ENCODE measurements at regions not wholly inside any gene's neighbourhood (a gene's known extent, or its start where the extent isn't known, plus 50 kb on each side); places are given as distances from the start of the nearest gene placed in this dataset.

GRCh38 chr20:25135031-25135430 lies 53.1 kb upstream of the VSX1 start:
- Histone ChIP-seq H3K27ac (no peak overlapping the region), H3K4me3 (no peak overlapping the region), H3K4me1 (replicated peaks in 1 of 2) (no peaks in the 10 kb centered on the region)
- in situ Hi-C loops (cut with MboI; ENCODE audit: low pct_unique_long_range_greater_than_20kb in 2 of 9, low sequenced_read_pairs in 9 of 9, unreplicated experiment in 9 of 9), result no loop called here
- 0 to 100% (median 47%) methylated on average over 1 to 7 of the region's 7 CpGs; no CpG with 5 or more reads in 6 of the 10 experiments for WGBS, 10 experiments
- peak in 1 of 8 experiments; percentile 27 for ATAC-seq (replicated peaks in 6 of 8)

DNA sequence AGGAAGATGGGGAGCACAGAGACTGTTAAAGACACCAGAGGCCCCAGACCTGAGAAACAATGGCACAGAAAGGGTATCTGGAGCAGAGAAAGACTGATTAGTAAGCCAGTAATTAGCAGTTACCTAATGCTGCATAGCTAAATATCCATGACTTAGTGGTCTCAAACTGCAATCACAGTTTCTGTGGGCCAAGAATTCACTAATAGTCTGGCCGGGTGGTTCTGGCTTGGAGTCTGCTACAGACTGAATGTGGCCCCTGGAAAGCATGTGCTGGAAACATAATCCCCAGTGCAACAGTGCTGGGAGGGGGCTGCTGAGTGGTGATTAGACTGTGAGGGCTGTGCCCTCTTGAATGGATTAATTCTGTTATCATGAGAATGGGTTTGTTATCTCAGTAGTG lies 54.1 kb upstream of the VSX1 start:
- Histone ChIP-seq H3K4me3 (no peak overlapping the region), H3K27ac (no peak overlapping the region), H3K4me1 (replicated peaks in 1 of 2) (no peaks in the 10 kb centered on the region)
- in situ Hi-C loops (cut with MboI; ENCODE audit: low pct_unique_long_range_greater_than_20kb in 2 of 9, low sequenced_read_pairs in 9 of 9, unreplicated experiment in 9 of 9), result no loop called here
- WGBS, 10 experiments, result 40 to 100% methylated on average over 1 of the region's 1 CpG; no CpG with 5 or more reads in 8 of the 10 experiments
- no peak for ATAC-seq (replicated peaks in 6 of 8)

GRCh38 chr20:25136643-25137559 lies 55.0 kb upstream of the VSX1 start:
- peak in 7 of 8 experiments; percentile 21 to 99 (median 45) for ATAC-seq (replicated peaks in 6 of 8)
- 0 to 76% (median 50%) methylated on average over 1 to 5 of the region's 6 CpGs; no CpG with 5 or more reads in 1 of the 10 experiments for WGBS, 10 experiments
- H3K4me1 ChIP-seq (replicated peaks in 1 of 2), result no peaks in the 10 kb centered on the region
- no peak overlapping the region for H3K27ac ChIP-seq
- in situ Hi-C loops (cut with MboI; ENCODE audit: low pct_unique_long_range_greater_than_20kb in 2 of 9, low sequenced_read_pairs in 9 of 9, unreplicated experiment in 9 of 9), result no loop called here
- H3K4me3 ChIP-seq, result no peak overlapping the region

- H3K27ac ChIP-seq, result no peak overlapping the region
- in situ Hi-C loops (cut with MboI; ENCODE audit: low pct_unique_long_range_greater_than_20kb in 2 of 9, low sequenced_read_pairs in 9 of 9, unreplicated experiment in 9 of 9), result no loop called here
- no peaks in the 10 kb centered on the region for H3K4me1 ChIP-seq (replicated peaks in 1 of 2)
- peak in 2 of 8 experiments; percentile 27 to 79 for ATAC-seq (replicated peaks in 6 of 8)
- WGBS, 10 experiments, result 40 to 90% (median 84%) methylated on average over 1 to 11 of the region's 12 CpGs; no CpG with 5 or more reads in 2 of the 10 experiments
- H3K4me3 ChIP-seq, result no peak overlapping the region
Observed at GRCh38 chr20:25139029-25139705, 56.3 kb upstream of the ENTPD6 start.

DNA sequence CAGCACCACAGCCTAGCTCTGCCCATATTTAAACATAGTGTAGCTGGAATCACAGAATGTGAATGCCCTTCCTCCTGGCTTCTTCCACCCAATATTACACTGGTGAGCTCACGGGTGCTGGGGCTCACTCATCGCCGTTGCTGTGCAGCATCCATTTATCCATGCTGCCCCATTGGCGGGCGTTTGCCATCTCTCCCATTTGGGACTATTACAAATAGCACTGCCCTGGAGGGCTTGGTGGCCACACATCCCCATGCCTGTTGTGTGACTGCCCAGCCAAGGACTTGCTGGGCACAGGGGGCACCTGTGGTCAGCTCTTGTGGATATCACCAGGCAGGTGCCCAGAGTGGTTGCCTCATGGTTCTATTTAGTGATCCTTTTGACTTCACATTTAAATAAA lies 54.5 kb upstream of the ENTPD6 start:
- no peak for ATAC-seq (replicated peaks in 6 of 8)
- in situ Hi-C loops (cut with MboI; ENCODE audit: low pct_unique_long_range_greater_than_20kb in 2 of 9, low sequenced_read_pairs in 9 of 9, unreplicated experiment in 9 of 9), result no loop called here
- WGBS, 10 experiments, result 78 to 100% (median 83%) methylated on average over 1 to 5 of the region's 5 CpGs; no CpG with 5 or more reads in 5 of the 10 experiments
- no peaks in the 10 kb centered on the region for H3K4me1 ChIP-seq (replicated peaks in 1 of 2)
- no peak overlapping the region for H3K27ac ChIP-seq
- H3K4me3 ChIP-seq, result no peak overlapping the region

DNA sequence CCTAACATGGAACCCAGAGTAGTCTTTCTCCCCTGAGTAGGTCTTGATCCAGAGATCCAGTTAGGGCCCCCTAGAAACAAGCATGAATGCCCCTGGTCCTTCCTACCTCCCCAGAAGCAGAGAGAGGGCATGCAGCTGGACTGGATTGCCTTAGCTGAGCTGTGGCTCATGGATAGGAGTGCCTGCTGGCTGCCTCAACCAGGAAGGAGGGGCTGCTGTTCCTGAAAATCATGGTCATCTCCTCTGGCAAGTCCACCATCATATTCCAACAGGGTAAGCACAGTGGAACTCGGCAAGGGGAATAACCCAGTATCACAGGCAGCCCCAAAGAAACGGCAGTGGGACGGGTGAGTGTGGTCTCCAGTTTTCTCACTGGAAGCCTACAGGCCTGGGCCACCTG lies 53.1 kb upstream of the ENTPD6 start:
- ATAC-seq (replicated peaks in 6 of 8), result no peak
- H3K4me1 ChIP-seq (replicated peaks in 1 of 2), result no peaks in the 10 kb centered on the region
- H3K27ac ChIP-seq, result no peak overlapping the region
- 75 to 100% (median 83%) methylated on average over 1 to 3 of the region's 3 CpGs; no CpG with 5 or more reads in 6 of the 10 experiments for WGBS, 10 experiments
- no peak overlapping the region for H3K4me3 ChIP-seq
- in situ Hi-C loops (cut with MboI; ENCODE audit: low pct_unique_long_range_greater_than_20kb in 2 of 9, low sequenced_read_pairs in 9 of 9, unreplicated experiment in 9 of 9), result no loop called here

- no peak overlapping the region for H3K27ac ChIP-seq
- no peak overlapping the region for H3K4me3 ChIP-seq
- H3K4me1 ChIP-seq (replicated peaks in 1 of 2), result peaks cover 4 to 7% of the 10 kb centered on the region in 2 donors
- in situ Hi-C loops (cut with MboI; ENCODE audit: low pct_unique_long_range_greater_than_20kb in 2 of 9, low sequenced_read_pairs in 9 of 9, unreplicated experiment in 9 of 9), result no loop called here
- no peak for ATAC-seq (replicated peaks in 6 of 8)
- WGBS, 10 experiments, result 6 to 65% (median 50%) methylated on average over 1 to 7 of the region's 7 CpGs; no CpG with 5 or more reads in 4 of the 10 experiments
Observed at GRCh38 chr20:25145131-25145530, 50.4 kb upstream of the ENTPD6 start.
